ENCODE measurements at regions not wholly inside any gene's neighbourhood (a gene's known extent, or its start where the extent isn't known, plus 50 kb on each side); places are given as distances from the start of the nearest gene placed in this dataset.

DNA sequence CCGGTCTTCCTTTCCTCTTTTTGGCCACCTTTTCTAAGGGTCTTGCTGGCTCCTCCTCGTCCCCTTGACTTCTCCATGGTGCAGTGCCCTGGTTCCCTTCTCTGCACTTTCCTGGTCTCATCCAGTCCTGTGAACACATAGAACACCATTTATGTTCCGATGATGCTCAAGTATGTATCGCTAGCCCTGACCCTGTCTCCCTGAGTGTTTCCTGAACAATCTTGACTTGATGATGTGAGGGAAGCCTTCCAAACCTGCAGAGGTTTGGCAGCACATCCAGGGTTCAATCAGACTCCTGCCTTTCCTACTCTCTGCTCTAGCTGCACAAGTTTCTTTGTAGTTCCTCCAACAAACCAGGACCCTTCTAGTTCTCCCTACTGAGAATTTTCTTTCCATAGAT lies 132.1 kb downstream of the RGPD3 start:
- H3K9ac ChIP-seq (replicated peaks in 1 of 4; ENCODE audit: extremely low read depth in 1 of 4, low read depth in 3 of 4, low read length in 3 of 4), result no peak overlapping the region
- CTCF ChIA-PET (ENCODE audit: partially characterized antibody), result no interaction called here
- TF ChIP-seq KDM4A (IDR thresholded peaks at IDR 0.05; ENCODE audit: low read depth, low read length, severe bottlenecking), result no peak
- no peak for TF ChIP-seq BRCA1 (IDR thresholded peaks at IDR 0.05; ENCODE audit: low read depth, low read length)
- TF ChIP-seq CHD1 (IDR thresholded peaks at IDR 0.05; ENCODE audit: low read depth, low read length), result no peak
- TF ChIP-seq, protein P1, sequence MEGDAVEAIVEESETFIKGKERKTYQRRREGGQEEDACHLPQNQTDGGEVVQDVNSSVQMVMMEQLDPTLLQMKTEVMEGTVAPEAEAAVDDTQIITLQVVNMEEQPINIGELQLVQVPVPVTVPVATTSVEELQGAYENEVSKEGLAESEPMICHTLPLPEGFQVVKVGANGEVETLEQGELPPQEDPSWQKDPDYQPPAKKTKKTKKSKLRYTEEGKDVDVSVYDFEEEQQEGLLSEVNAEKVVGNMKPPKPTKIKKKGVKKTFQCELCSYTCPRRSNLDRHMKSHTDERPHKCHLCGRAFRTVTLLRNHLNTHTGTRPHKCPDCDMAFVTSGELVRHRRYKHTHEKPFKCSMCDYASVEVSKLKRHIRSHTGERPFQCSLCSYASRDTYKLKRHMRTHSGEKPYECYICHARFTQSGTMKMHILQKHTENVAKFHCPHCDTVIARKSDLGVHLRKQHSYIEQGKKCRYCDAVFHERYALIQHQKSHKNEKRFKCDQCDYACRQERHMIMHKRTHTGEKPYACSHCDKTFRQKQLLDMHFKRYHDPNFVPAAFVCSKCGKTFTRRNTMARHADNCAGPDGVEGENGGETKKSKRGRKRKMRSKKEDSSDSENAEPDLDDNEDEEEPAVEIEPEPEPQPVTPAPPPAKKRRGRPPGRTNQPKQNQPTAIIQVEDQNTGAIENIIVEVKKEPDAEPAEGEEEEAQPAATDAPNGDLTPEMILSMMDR (IDR thresholded peaks at IDR 0.05; ENCODE audit: control extremely low read depth in 1 of 3, insufficient read depth in 1 of 3, low read depth in 1 of 3, low read length in 3 of 3), result no peak
- TF ChIP-seq TCF12 (IDR thresholded peaks at IDR 0.05; ENCODE audit: low read depth, low read length), result no peak
- no peak for TF ChIP-seq SAP30 (IDR thresholded peaks at IDR 0.05; ENCODE audit: insufficient read depth, insufficient replicate concordance, low read length)
- TF ChIP-seq, protein P2, sequence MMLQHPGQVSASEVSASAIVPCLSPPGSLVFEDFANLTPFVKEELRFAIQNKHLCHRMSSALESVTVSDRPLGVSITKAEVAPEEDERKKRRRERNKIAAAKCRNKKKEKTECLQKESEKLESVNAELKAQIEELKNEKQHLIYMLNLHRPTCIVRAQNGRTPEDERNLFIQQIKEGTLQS (IDR thresholded peaks at IDR 0.05; ENCODE audit: insufficient read depth, low read depth, low read length), result no peak
- no peak for TF ChIP-seq TAF7 (optimal IDR thresholded peaks at IDR 0.05; ENCODE audit: borderline replicate concordance, low read depth, low read length)
- no peak for TF ChIP-seq TBP (IDR thresholded peaks at IDR 0.05; ENCODE audit: low read depth, low read length)
- TF ChIP-seq CBX8 (IDR thresholded peaks at IDR 0.05; ENCODE audit: borderline replicate concordance, low read depth, low read length), result no peak
- TF ChIP-seq, protein P3, sequence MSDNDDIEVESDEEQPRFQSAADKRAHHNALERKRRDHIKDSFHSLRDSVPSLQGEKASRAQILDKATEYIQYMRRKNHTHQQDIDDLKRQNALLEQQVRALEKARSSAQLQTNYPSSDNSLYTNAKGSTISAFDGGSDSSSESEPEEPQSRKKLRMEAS (IDR thresholded peaks at IDR 0.05), result no peak
- TF ChIP-seq JUND (IDR thresholded peaks at IDR 0.05; ENCODE audit: low read length), result no peak

More for the DNA sequence above, 132.1 kb downstream of the RGPD3 start:
- Histone ChIP-seq H3K4me2 (ENCODE audit: insufficient read depth in 1 of 2, low read depth in 2 of 2, low read length in 2 of 2) (no peak overlapping the region), H2BK12ac (ENCODE audit: low read depth, low read length) (no peak overlapping the region), H4K5ac (ENCODE audit: insufficient read length, low read depth, low read length) (no peak overlapping the region), H3K79me2 (ENCODE audit: control insufficient read depth in 1 of 2, insufficient read depth in 2 of 2, low read length in 2 of 2) (no peaks in the 10 kb centered on the region), H4K20me1 (replicated peaks in 1 of 2; ENCODE audit: control insufficient read depth in 1 of 2, insufficient read depth in 2 of 2, low read length in 2 of 2) (no peaks in the 10 kb centered on the region), H2AK5ac (ENCODE audit: low read depth, low read length) (no peak overlapping the region), H2BK15ac (ENCODE audit: low read length) (no peak overlapping the region), H3K36me3 (ENCODE audit: control insufficient read depth in 2 of 4, insufficient read depth in 4 of 4, low read length in 3 of 4) (no peaks in the 10 kb centered on the region), H3K23me2 (ENCODE audit: low read depth, low read length) (no peaks in the 10 kb centered on the region), H3K14ac (ENCODE audit: insufficient read length) (no peak overlapping the region), H2AFZ (ENCODE audit: low read length) (no peak overlapping the region), H3K9me3 (ENCODE audit: insufficient read depth in 2 of 2, low read depth in 1 of 2, low read length in 1 of 2) (no peaks in the 10 kb centered on the region), H3K4me3 (ENCODE audit: extremely low read depth in 1 of 4, insufficient read depth in 2 of 4, low read depth in 3 of 4, low read length in 4 of 4) (no peak overlapping the region), H3K79me1 (ENCODE audit: low read depth, low read length) (no peaks in the 10 kb centered on the region), H3K4ac (replicated peaks; ENCODE audit: insufficient read length, low read depth, low read length) (no peak overlapping the region), H4K8ac (ENCODE audit: extremely low read depth, insufficient read depth, low read length) (no peak overlapping the region), H2BK5ac (ENCODE audit: low read depth, low read length) (no peak overlapping the region), H3K27ac (ENCODE audit: low read depth, low read length) (no peak overlapping the region), H3K18ac (ENCODE audit: extremely low read depth, low read length) (no peak overlapping the region), H3K4me1 (replicated peaks in 1 of 4; ENCODE audit: control insufficient read depth in 3 of 4, insufficient read depth in 4 of 4, low read length in 3 of 4) (peaks cover 0 to 6% (median 0%) of the 10 kb centered on the region in 4 experiments; a peak in 1 of 7 replicates), H3K56ac (replicated peaks; ENCODE audit: insufficient read length, low read depth, low read length) (no peak overlapping the region), H3K27me3 (replicated peaks in 1 of 4; ENCODE audit: control insufficient read depth in 3 of 4, extremely low read depth in 1 of 4, insufficient read depth in 3 of 4, low read length in 3 of 4) (no peaks in the 10 kb centered on the region), H4K91ac (replicated peaks; ENCODE audit: insufficient read length, low read length) (no peak overlapping the region), H2BK20ac (ENCODE audit: low read length) (no peak overlapping the region), H2BK120ac (replicated peaks; ENCODE audit: low read depth, low read length) (no peak overlapping the region), H3K23ac (ENCODE audit: insufficient read length) (no peak overlapping the region)
- POLR2A ChIA-PET (ENCODE audit: partially characterized antibody), result no interaction called here
- DNase-seq (ENCODE audit: low read depth in 1 of 2, low spot score in 2 of 2) (no peak), FAIRE-seq (no peak)
- 90% methylated on average over 4 of the region's 4 CpGs; no CpG with 5 or more reads in 1 of the 2 experiments for WGBS, 2 experiments (ENCODE audit: extremely low coverage in 1 of 2, insufficient coverage in 1 of 2, insufficient read length in 1 of 2, insufficient replicate concordance in 2 of 2, low coverage in 1 of 2, low lambda C conversion rate in 2 of 2, missing lambda C conversion rate in 1 of 2)
